ENCODE measurements at regions not wholly inside any gene's neighbourhood (a gene's known extent, or its start where the extent isn't known, plus 50 kb on each side); places are given as distances from the start of the nearest gene placed in this dataset.

- no peak for TF ChIP-seq STAT1 (IDR thresholded peaks at IDR 0.05; ENCODE audit: unreplicated experiment)
- TF ChIP-seq CREB1 (CRISPR knock-in tag; IDR thresholded peaks at IDR 0.05; ENCODE audit: low read depth) = no peak
- no peak for TF ChIP-seq CTCF (conservative IDR thresholded peaks at IDR 0.05; ENCODE audit: low read depth in 2 of 2)
- TF ChIP-seq ZNF114 (CRISPR knock-in tag; IDR thresholded peaks at IDR 0.05) = no peak
- no peak for TF ChIP-seq EZH2 (IDR thresholded peaks at IDR 0.05; ENCODE audit: low read depth, unreplicated experiment)
- no peak for TF ChIP-seq POLR2AphosphoS5 (IDR thresholded peaks at IDR 0.05; ENCODE audit: low read depth)
These were observed 282.6 kb upstream of the SMC2 start (continued) for GRCh38 chr9:103811462-103811861.

- ATAC-seq (no peak), DNase-seq (ENCODE audit: low spot score) (no peak)
- Histone ChIP-seq H3K4me2 (no peak overlapping the region), H3K4me1 (ENCODE audit: insufficient read depth) (no peaks in the 10 kb centered on the region), H2AFZ (no peak overlapping the region), H3F3A (replicated peaks; ENCODE audit: low read depth) (no peaks in the 10 kb centered on the region), H3K4me3 (no peak overlapping the region), H3K9me2 (ENCODE audit: insufficient read depth) (no peaks in the 10 kb centered on the region), H3K79me2 (replicated peaks; ENCODE audit: insufficient read depth) (no peaks in the 10 kb centered on the region), H3K27me3 (ENCODE audit: insufficient read depth) (no peaks in the 10 kb centered on the region), H4K20me1 (replicated peaks; ENCODE audit: insufficient read depth) (no peaks in the 10 kb centered on the region), H3K27ac (ENCODE audit: low read depth) (no peak overlapping the region), H3K36me3 (ENCODE audit: insufficient read depth) (peaks cover 15% of the 10 kb centered on the region; the same call in 1 of the 2 replicates)
- Mint-ChIP-seq H3K27ac (no peak overlapping the region), H3K9me3 (peaks cover 84% of the 10 kb centered on the region), H3K4me3 (no peak overlapping the region), H3K4me1 (no peaks in the 10 kb centered on the region), H3K36me3 (ENCODE audit: low read depth) (0 out of 3 replicates have a peak, but pooled peaks cover 3% of the 10 kb centered on the region), H3K27me3 (ENCODE audit: insufficient read depth, low read depth, poor library complexity) (no peaks in the 10 kb centered on the region)
- TF ChIP-seq ZNF462 (CRISPR knock-in tag; IDR thresholded peaks at IDR 0.05) (no peak), NANOG (IDR thresholded peaks at IDR 0.05; ENCODE audit: borderline replicate concordance) (no peak), EZH2 (IDR thresholded peaks at IDR 0.05; ENCODE audit: low read depth, unreplicated experiment) (no peak), CREB1 (CRISPR knock-in tag; IDR thresholded peaks at IDR 0.05; ENCODE audit: low read depth) (no peak), POLR2AphosphoS5 (IDR thresholded peaks at IDR 0.05; ENCODE audit: low read depth) (no peak), EZH2phosphoT487 (IDR thresholded peaks at IDR 0.05; ENCODE audit: unreplicated experiment) (no peak), JUNB (IDR thresholded peaks at IDR 0.05; ENCODE audit: unreplicated experiment) (no peak), ETS1 (IDR thresholded peaks at IDR 0.05) (no peak), REST (IDR thresholded peaks at IDR 0.05; ENCODE audit: unreplicated experiment) (no peak)
These were observed 278.0 kb upstream of the SMC2 start for GRCh38 chr9:103816146-103816545.
